ES-I3 (cell line): ENCODE measurements at regions not wholly inside any gene's neighbourhood (a gene's known extent, or its start where the extent isn't known, plus 50 kb on each side); places are given as distances from the start of the nearest gene placed in this dataset.
"Not testable (repeated sequence)": the region's sequence is repeated elsewhere in the genome, so short reads cannot be mapped to it uniquely, and the experiment has no call there.

Source experiments
- H3K36me3 ChIP-seq: 2 replicates; pipeline ENCODE4 v1.6.1; 2013; ENCODE audit warnings: mild to moderate bottlenecking, low read length, control low read depth, moderate library complexity; ENCODE audit not compliant: insufficient read depth
- H3K4me1 ChIP-seq: 2 replicates; pipeline ENCODE4 v1.6.1; 2013; ENCODE audit warnings: mild to moderate bottlenecking, control low read depth, low read length; ENCODE audit not compliant: insufficient read depth
- H3K9ac ChIP-seq: 2 replicates; pipeline ENCODE4 v1.6.1; 2013; ENCODE audit warnings: low read depth, mild to moderate bottlenecking, low read length, moderate library complexity
- H3K9me3 ChIP-seq: 2 replicates; pipeline ENCODE4 v1.6.1; 2013; ENCODE audit warnings: mild to moderate bottlenecking, low read length, moderate library complexity; ENCODE audit not compliant: control insufficient read depth, insufficient read depth

DNA sequence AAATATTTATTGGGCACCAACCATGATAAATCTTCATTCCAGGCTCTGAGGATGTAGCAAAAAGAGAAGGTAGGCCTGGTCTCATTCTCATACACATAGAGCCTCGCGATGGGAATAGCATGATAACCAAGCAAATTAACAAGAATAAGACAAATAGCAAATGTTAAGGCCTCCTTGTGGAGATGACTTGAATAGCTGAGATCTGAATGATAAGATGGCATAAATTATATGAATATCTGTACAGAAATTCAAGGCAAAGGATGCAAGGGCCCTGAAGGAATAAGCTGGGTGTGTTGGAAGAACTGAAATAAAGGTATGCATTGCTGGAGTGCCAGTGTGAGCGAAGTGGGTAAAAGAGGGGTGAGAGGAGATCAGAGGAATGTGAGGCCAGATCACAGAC, 114.8 kb downstream of the ALX1 start:
- no peak overlapping the region for H3K9ac ChIP-seq

GRCh38 chr12:85405262-85405661, 125.2 kb downstream of the ALX1 start:
- no peaks in the 10 kb centered on the region for H3K36me3 ChIP-seq
- no peaks in the 10 kb centered on the region for H3K9me3 ChIP-seq
- H3K9ac ChIP-seq = no peak overlapping the region
- H3K4me1 ChIP-seq = no peaks in the 10 kb centered on the region

More for the DNA sequence above, 114.8 kb downstream of the ALX1 start:
- H3K36me3 ChIP-seq = no peaks in the 10 kb centered on the region
- H3K9me3 ChIP-seq = no peaks in the 10 kb centered on the region
- no peaks in the 10 kb centered on the region for H3K4me1 ChIP-seq

DNA sequence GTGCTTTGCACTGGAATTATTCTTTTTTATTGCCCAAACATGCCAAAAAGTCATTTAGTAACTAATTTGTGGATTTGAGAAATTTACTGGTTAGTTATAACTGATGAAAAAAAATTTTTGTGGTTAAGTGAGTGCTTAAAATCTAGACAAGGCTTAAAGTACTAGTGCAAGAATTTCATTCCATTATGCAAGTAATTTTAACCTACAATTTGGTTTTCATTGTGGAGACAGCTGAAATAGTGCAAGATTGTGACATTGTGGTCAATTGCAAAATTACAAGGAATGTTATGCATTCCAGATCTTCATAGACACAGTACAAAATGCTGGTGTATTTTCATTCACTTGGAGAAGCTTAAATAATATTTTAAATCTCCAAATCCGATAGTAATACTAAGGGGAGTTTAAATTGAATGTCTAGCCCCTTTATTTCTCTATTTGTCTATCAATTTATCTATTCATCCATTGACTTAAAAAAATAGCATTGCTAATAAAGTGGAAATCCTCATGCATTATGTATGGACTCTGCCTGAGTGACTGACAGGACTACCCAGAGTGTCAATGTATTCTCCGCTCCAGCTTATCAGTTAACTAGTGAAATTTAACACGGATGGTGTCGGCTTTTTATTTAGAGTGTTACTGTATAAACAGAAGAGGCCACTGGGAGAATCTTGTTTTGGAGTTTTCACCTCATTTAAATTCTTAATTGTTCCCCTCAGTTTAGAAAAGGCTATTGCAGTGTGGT, 125.9 kb downstream of the ALX1 start:
- Histone ChIP-seq H3K36me3 (no peaks in the 10 kb centered on the region), H3K4me1 (no peaks in the 10 kb centered on the region), H3K9me3 (no peaks in the 10 kb centered on the region), H3K9ac (no peak overlapping the region)

DNA sequence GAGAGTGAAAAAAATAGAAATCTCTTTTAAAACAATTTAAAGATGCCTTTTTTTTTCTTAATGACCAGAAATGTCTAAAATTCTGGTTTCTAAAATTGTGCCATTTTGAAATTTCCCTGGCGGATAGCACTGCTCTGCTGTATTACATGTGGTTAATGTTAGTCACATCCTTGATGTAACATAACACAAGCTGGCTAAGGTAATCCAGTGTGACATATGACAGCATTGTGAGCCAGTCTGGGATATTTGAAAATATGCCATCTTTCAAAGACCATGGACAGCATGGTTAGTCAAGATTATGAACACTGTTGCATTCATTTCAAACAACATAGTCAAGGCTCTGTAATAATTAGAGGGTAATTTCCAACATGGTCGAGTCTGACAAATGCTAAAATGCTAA, 133.2 kb downstream of the ALX1 start:
- Histone ChIP-seq H3K9me3 (no peaks in the 10 kb centered on the region), H3K9ac (no peak overlapping the region)

GRCh38 chr12:85422762-85423161, 142.7 kb downstream of the ALX1 start:
- H3K9me3 ChIP-seq = no peaks in the 10 kb centered on the region
- peaks cover 6% of the 10 kb centered on the region; the same call in 1 of the 2 replicates for H3K4me1 ChIP-seq
- no peaks in the 10 kb centered on the region for H3K36me3 ChIP-seq
- H3K9ac ChIP-seq = no peak overlapping the region

More for the DNA sequence above, 133.2 kb downstream of the ALX1 start:
- Histone ChIP-seq H3K36me3 (no peaks in the 10 kb centered on the region), H3K4me1 (no peaks in the 10 kb centered on the region)

DNA sequence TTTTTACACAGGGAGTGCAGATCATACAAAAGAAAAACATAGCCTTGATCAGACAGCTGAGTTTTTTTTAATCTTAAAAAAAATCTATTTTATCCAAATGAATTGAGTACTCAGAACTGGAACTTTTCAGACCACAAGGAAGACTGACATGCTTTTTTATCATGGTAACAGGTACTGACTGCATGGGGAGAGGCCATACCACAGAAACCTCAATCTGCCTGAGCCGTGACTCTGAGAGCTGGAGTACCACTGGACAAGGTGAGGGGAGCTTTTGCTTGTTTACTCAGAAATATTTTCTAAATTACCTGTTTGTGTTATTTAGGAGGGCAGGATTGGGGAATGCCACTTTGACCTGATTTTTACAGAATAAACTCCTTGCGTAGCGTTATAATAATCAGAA, 143.9 kb downstream of the ALX1 start:
- Histone ChIP-seq H3K36me3 (no peaks in the 10 kb centered on the region), H3K4me1 (peaks cover 6% of the 10 kb centered on the region; the same call in 1 of the 2 replicates), H3K9ac (no peak overlapping the region), H3K9me3 (no peaks in the 10 kb centered on the region)

GRCh38 chr12:85424581-85425348, 144.7 kb downstream of the ALX1 start:
- no peaks in the 10 kb centered on the region for H3K9me3 ChIP-seq
- H3K4me1 ChIP-seq = peaks cover 6% of the 10 kb centered on the region; the same call in 1 of the 2 replicates
- H3K36me3 ChIP-seq = no peaks in the 10 kb centered on the region
- no peak overlapping the region for H3K9ac ChIP-seq

GRCh38 chr12:85425349-85425612, 145.3 kb downstream of the ALX1 start:
- no peaks in the 10 kb centered on the region for H3K9me3 ChIP-seq
- no peak overlapping the region for H3K9ac ChIP-seq
- no peaks in the 10 kb centered on the region for H3K36me3 ChIP-seq
- peaks cover 6% of the 10 kb centered on the region; the same call in 1 of the 2 replicates for H3K4me1 ChIP-seq

- Histone ChIP-seq H3K4me1 (peaks cover 6% of the 10 kb centered on the region; the same call in 1 of the 2 replicates), H3K9ac (no peak overlapping the region), H3K36me3 (no peaks in the 10 kb centered on the region), H3K9me3 (no peaks in the 10 kb centered on the region)
These were observed 145.9 kb downstream of the ALX1 start for GRCh38 chr12:85425926-85426325.

- not testable (repeated sequence) for H3K36me3 ChIP-seq, H3K4me1 ChIP-seq, H3K9me3 ChIP-seq, H3K9ac ChIP-seq
These were observed 153.1 kb downstream of the ALX1 start for GRCh38 chr12:85433148-85433547.

- H3K4me1 ChIP-seq = peaks cover under 1% of the 10 kb centered on the region; the same call in 1 of the 2 replicates
- no peak overlapping the region for H3K9ac ChIP-seq
- H3K9me3 ChIP-seq = no peaks in the 10 kb centered on the region
- H3K36me3 ChIP-seq = no peaks in the 10 kb centered on the region
These were observed 160.3 kb downstream of the ALX1 start for GRCh38 chr12:85440271-85440670.

DNA sequence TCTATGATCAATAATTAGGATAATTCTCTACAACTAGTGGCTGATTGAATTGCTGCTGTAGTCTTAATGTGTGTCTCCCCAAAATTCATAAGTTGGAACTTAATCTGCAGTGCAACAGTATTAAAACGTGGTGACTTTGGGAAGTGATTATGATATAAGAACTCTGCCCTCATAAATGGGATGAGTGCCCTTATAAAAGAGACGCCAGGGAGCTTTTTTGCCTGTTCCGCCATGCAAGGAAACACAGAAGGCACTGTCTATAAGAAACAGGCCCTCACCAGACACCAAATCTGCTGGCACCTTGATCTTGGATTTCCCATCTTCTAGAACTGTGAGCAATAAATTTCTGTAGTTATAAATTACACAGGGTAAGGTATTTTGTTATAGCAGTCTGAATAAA, 161.0 kb downstream of the ALX1 start:
- Histone ChIP-seq H3K9me3 (no peaks in the 10 kb centered on the region), H3K36me3 (no peaks in the 10 kb centered on the region), H3K9ac (no peak overlapping the region), H3K4me1 (no peaks in the 10 kb centered on the region; the same call in 1 of the 2 replicates)

GRCh38 chr12:85441741-85442140, 161.7 kb downstream of the ALX1 start:
- H3K9ac ChIP-seq = no peak overlapping the region
- no peaks in the 10 kb centered on the region; the same call in 1 of the 2 replicates for H3K4me1 ChIP-seq
- H3K36me3 ChIP-seq = no peaks in the 10 kb centered on the region
- H3K9me3 ChIP-seq = no peaks in the 10 kb centered on the region

DNA sequence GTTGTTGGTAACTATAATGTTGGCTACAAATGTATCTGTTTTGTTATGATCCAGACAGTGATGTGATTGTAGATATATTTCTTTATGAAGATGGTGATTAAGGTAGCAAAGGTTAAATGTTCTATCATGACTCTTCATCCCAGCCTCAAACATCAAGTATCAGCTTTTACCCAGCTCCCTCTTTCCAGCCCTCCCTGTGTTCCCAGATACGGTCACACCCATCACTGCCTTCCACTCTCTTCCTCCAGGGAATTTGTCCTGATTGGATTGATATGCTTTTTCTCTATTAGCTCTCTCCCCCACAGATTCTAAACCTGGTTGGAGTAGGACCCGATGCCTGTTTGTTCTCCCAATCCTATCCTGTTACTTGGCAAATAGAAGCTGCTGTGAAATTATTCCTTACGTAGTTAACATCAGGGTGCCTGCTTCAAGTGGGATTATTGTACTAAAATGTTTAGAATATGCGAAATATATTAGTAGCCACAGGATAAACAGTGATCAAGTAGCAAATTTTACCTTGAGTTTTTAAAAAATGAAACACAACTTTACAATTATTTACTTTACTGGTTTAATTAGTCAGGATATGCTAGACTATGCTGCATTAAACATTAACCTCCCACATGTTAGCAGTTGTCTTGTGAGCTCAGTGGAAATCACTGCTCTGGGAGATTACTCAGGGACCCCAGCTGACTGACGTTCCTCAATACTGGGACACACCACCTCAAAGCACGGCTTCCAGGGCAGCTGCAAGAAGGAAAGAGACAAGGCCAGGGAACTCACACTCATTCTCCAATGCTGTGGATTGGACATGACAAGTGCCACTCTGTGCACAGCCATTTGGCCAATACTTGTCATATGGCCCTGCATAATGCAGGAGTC, 165.3 kb downstream of the ALX1 start:
- Histone ChIP-seq H3K36me3 (no peaks in the 10 kb centered on the region), H3K9me3 (no peaks in the 10 kb centered on the region), H3K4me1 (peaks cover 4% of the 10 kb centered on the region; the same call in 1 of the 2 replicates), H3K9ac (no peak overlapping the region)
